ENCODE measurements at regions not wholly inside any gene's neighbourhood (a gene's known extent, or its start where the extent isn't known, plus 50 kb on each side); places are given as distances from the start of the nearest gene placed in this dataset.
A peak's percentile ranks its signal among the peaks of the same experiment; 100 is the strongest.
"Not testable (repeated sequence)": the region's sequence is repeated elsewhere in the genome, so short reads cannot be mapped to it uniquely, and the experiment has no call there.

DNA sequence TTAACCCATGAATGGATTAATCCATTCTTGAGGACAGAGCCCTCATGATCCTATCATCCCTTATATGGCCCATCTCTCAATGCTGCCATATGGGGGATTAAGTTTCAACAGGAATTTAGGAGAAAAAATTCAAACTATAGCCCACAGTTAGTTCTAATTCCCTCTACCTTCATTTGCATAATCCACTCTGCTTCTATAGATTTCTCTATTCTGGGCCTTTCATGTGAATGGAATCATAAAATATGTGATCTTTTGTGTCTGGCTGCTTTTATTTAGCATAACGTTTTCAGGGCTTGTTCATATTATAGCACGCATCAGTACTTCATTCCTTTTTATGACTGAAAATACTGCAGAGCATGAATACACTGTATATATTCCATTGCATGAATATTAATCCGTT lies 55.4 kb downstream of the CTSL start:
- no peaks in the 10 kb centered on the region for H3K9me3 ChIP-seq (ENCODE audit: control insufficient read depth, low read length)
- WGBS, 2 experiments (ENCODE audit: insufficient coverage in 2 of 2): 100% methylated on average over 1 of the region's 3 CpGs; no CpG with 5 or more reads in 1 of the 2 experiments
- H3K4me1 ChIP-seq (ENCODE audit: control insufficient read depth, insufficient read depth, low read length, poor library complexity, severe bottlenecking): no peaks in the 10 kb centered on the region
- H3K27ac ChIP-seq (ENCODE audit: low read depth, low read length, severe bottlenecking): no peak overlapping the region
- H3K4me3 ChIP-seq (ENCODE audit: extremely low read depth, insufficient read depth, low read length, poor library complexity, severe bottlenecking): no peak overlapping the region
- no peaks in the 10 kb centered on the region for H3K36me3 ChIP-seq (ENCODE audit: control insufficient read depth, insufficient read depth, low read length)

- Histone ChIP-seq H3K4me1 (ENCODE audit: control insufficient read depth, insufficient read depth, low read length, poor library complexity, severe bottlenecking) (no peaks in the 10 kb centered on the region), H3K9me3 (ENCODE audit: control insufficient read depth, low read length) (no peaks in the 10 kb centered on the region), H3K27ac (ENCODE audit: low read depth, low read length, severe bottlenecking) (no peak overlapping the region), H3K36me3 (ENCODE audit: control insufficient read depth, insufficient read depth, low read length) (no peaks in the 10 kb centered on the region), H3K4me3 (ENCODE audit: extremely low read depth, insufficient read depth, low read length, poor library complexity, severe bottlenecking) (no peak overlapping the region)
- WGBS, 2 experiments (ENCODE audit: insufficient coverage in 2 of 2): 89 to 100% methylated on average over 2 to 3 of the region's 4 CpGs
Observed at GRCh38 chr9:87783180-87783579, 57.3 kb downstream of the CTSL start.

DNA sequence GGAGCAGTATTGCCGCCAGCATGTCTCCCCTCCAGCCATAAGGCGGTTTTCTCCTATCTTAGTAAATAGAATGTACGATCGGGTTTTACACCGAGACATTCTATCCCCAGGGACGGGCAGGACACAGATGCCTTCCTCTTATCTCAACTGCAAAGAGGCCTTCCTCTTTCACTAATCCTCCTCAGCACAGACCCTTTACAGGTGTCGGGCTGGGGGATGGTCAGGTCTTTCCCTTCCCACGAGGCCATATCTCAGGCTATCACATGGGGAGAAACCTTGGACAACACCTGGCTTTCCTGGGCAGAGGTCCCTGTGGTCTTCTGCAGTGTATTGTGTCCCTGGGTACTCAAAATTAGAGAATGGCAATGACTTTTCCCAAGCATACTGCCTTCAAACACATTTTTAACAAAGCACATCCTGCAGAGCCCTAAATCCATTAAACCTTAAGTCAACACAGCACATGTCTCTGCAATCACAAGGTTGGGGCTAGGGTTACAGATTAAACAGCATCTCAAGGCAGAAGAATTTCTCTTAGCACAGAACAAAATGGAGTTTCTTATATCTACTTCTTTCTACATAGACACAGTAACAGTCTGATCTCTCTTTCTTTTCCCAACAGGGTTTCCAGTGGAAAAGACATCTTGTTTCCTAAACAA lies 59.5 kb downstream of the CTSL start:
- not testable (repeated sequence) for H3K9me3 ChIP-seq (ENCODE audit: control insufficient read depth, low read length); H3K4me3 ChIP-seq (ENCODE audit: extremely low read depth, insufficient read depth, low read length, poor library complexity, severe bottlenecking); H3K4me1 ChIP-seq (ENCODE audit: control insufficient read depth, insufficient read depth, low read length, poor library complexity, severe bottlenecking); H3K36me3 ChIP-seq (ENCODE audit: control insufficient read depth, insufficient read depth, low read length); H3K27ac ChIP-seq (ENCODE audit: low read depth, low read length, severe bottlenecking)
- WGBS, 2 experiments (ENCODE audit: insufficient coverage in 2 of 2): 87 to 93% methylated on average over 4 to 5 of the region's 8 CpGs

- 83 to 100% methylated on average over 1 of the region's 2 CpGs for WGBS, 2 experiments (ENCODE audit: insufficient coverage in 2 of 2)
- no peak overlapping the region for H3K27ac ChIP-seq (ENCODE audit: low read depth, low read length, severe bottlenecking)
- no peaks in the 10 kb centered on the region for H3K9me3 ChIP-seq (ENCODE audit: control insufficient read depth, low read length)
- no peaks in the 10 kb centered on the region for H3K4me1 ChIP-seq (ENCODE audit: control insufficient read depth, insufficient read depth, low read length, poor library complexity, severe bottlenecking)
- no peak overlapping the region for H3K4me3 ChIP-seq (ENCODE audit: extremely low read depth, insufficient read depth, low read length, poor library complexity, severe bottlenecking)
- no peaks in the 10 kb centered on the region for H3K36me3 ChIP-seq (ENCODE audit: control insufficient read depth, insufficient read depth, low read length)
Observed at GRCh38 chr9:87786423-87786822, 60.5 kb downstream of the CTSL start.

DNA sequence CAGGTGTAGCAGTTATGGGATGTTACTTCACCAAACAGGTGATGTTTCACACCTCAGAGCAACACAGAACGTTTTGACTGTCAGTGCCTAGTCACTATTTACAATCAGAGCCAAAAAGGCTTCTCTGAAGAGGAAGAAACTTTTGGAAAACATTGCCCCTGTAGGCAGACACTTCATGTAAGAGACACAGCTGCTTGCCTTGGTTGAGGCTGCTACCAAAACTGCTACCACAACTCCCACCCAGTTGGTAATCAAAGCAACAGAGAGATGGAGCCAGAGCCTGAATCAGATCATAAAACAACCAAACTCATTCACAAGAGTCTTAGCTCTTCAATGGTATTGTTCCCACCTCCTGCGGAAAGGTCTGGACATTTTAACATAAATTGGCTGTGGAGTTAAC lies 61.0 kb downstream of the CTSL start:
- Histone ChIP-seq H3K36me3 (ENCODE audit: control insufficient read depth, insufficient read depth, low read length) (no peaks in the 10 kb centered on the region), H3K9me3 (ENCODE audit: control insufficient read depth, low read length) (no peaks in the 10 kb centered on the region), H3K4me1 (ENCODE audit: control insufficient read depth, insufficient read depth, low read length, poor library complexity, severe bottlenecking) (no peaks in the 10 kb centered on the region)

DNA sequence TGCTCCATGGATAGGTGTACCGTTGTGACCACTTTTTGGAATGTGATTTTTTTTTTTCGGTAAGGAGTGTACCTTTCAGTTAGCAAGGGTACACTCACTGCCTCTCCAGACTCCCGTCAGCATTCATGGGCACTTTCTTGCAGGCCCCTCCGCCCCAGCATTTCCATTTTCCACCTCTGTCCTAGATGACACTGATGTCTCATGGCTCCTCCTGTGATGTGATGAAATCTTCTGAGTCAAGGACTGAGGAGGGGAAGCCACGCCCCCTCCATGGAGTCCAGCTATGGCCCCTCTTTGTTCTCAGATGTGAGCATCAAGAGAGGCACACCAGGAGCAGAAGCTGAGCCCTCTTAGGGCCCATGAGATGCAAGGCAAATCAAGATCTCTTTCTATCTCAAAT lies 61.8 kb downstream of the CTSL start:
- Histone ChIP-seq H3K36me3 (ENCODE audit: control insufficient read depth, insufficient read depth, low read length) (no peaks in the 10 kb centered on the region), H3K9me3 (ENCODE audit: control insufficient read depth, low read length) (no peaks in the 10 kb centered on the region), H3K27ac (ENCODE audit: low read depth, low read length, severe bottlenecking) (no peak overlapping the region), H3K4me3 (ENCODE audit: extremely low read depth, insufficient read depth, low read length, poor library complexity, severe bottlenecking) (no peak overlapping the region), H3K4me1 (ENCODE audit: control insufficient read depth, insufficient read depth, low read length, poor library complexity, severe bottlenecking) (peaks cover 2% of the 10 kb centered on the region)
- WGBS, 2 experiments (ENCODE audit: insufficient coverage in 2 of 2): 87 to 96% methylated on average over 3 to 4 of the region's 5 CpGs

More for the DNA sequence above, 61.0 kb downstream of the CTSL start:
- WGBS, 2 experiments (ENCODE audit: insufficient coverage in 2 of 2): 67 to 69% methylated on average over 1 to 2 of the region's 2 CpGs
- Histone ChIP-seq H3K4me3 (ENCODE audit: extremely low read depth, insufficient read depth, low read length, poor library complexity, severe bottlenecking) (no peak overlapping the region), H3K27ac (ENCODE audit: low read depth, low read length, severe bottlenecking) (no peak overlapping the region)

GRCh38 chr9:87792831-87793288 lies 66.9 kb downstream of the CTSL start:
- Histone ChIP-seq H3K4me1 (ENCODE audit: control insufficient read depth, insufficient read depth, low read length, poor library complexity, severe bottlenecking) (peaks cover 8% of the 10 kb centered on the region), H3K9me3 (ENCODE audit: control insufficient read depth, low read length) (no peaks in the 10 kb centered on the region), H3K36me3 (ENCODE audit: control insufficient read depth, insufficient read depth, low read length) (no peaks in the 10 kb centered on the region), H3K4me3 (ENCODE audit: extremely low read depth, insufficient read depth, low read length, poor library complexity, severe bottlenecking) (no peak overlapping the region), H3K27ac (ENCODE audit: low read depth, low read length, severe bottlenecking) (no peak overlapping the region)
- 84 to 94% methylated on average over 5 to 6 of the region's 6 CpGs for WGBS, 2 experiments (ENCODE audit: insufficient coverage in 2 of 2)

DNA sequence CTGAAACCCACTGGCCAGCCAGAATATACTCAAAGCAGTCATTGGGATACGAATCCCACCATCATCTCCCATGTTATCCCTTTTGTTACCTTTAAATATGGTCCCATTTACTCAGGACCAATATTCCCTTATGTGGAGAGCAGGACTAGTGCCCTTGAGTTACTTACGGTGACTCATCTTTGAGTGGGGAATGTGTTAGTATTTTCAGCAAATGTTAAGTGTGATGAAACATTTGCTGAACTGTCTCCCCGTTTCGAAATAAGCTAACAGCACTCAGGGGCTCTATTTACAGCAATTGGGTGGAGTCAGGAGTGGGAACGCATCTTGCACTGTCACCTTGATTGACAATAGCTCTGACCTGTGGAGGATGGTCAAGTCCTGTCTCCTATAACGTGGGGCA lies 67.4 kb downstream of the CTSL start:
- Histone ChIP-seq H3K4me3 (ENCODE audit: extremely low read depth, insufficient read depth, low read length, poor library complexity, severe bottlenecking) (no peak overlapping the region), H3K36me3 (ENCODE audit: control insufficient read depth, insufficient read depth, low read length) (no peaks in the 10 kb centered on the region), H3K4me1 (ENCODE audit: control insufficient read depth, insufficient read depth, low read length, poor library complexity, severe bottlenecking) (peaks cover 8% of the 10 kb centered on the region), H3K9me3 (ENCODE audit: control insufficient read depth, low read length) (no peaks in the 10 kb centered on the region), H3K27ac (ENCODE audit: low read depth, low read length, severe bottlenecking) (no peak overlapping the region)
- WGBS, 2 experiments (ENCODE audit: insufficient coverage in 2 of 2): 95 to 96% methylated on average over 3 to 4 of the region's 6 CpGs

GRCh38 chr9:87795178-87795577 lies 69.3 kb downstream of the CTSL start:
- no peaks in the 10 kb centered on the region for H3K9me3 ChIP-seq (ENCODE audit: control insufficient read depth, low read length)
- no peak overlapping the region for H3K4me3 ChIP-seq (ENCODE audit: extremely low read depth, insufficient read depth, low read length, poor library complexity, severe bottlenecking)
- H3K27ac ChIP-seq (ENCODE audit: low read depth, low read length, severe bottlenecking): no peak overlapping the region
- no peaks in the 10 kb centered on the region for H3K36me3 ChIP-seq (ENCODE audit: control insufficient read depth, insufficient read depth, low read length)
- WGBS, 2 experiments (ENCODE audit: insufficient coverage in 2 of 2): 72 to 83% methylated on average over 4 of the region's 4 CpGs
- peaks cover 8% of the 10 kb centered on the region for H3K4me1 ChIP-seq (ENCODE audit: control insufficient read depth, insufficient read depth, low read length, poor library complexity, severe bottlenecking)

GRCh38 chr9:87796196-87796595 lies 70.3 kb downstream of the CTSL start:
- H3K36me3 ChIP-seq (ENCODE audit: control insufficient read depth, insufficient read depth, low read length): no peaks in the 10 kb centered on the region
- 70 to 93% methylated on average over 2 of the region's 2 CpGs for WGBS, 2 experiments (ENCODE audit: insufficient coverage in 2 of 2)
- no peaks in the 10 kb centered on the region for H3K9me3 ChIP-seq (ENCODE audit: control insufficient read depth, low read length)
- H3K27ac ChIP-seq (ENCODE audit: low read depth, low read length, severe bottlenecking): peak overlapping the region; percentile 43
- no peak overlapping the region for H3K4me3 ChIP-seq (ENCODE audit: extremely low read depth, insufficient read depth, low read length, poor library complexity, severe bottlenecking)
- H3K4me1 ChIP-seq (ENCODE audit: control insufficient read depth, insufficient read depth, low read length, poor library complexity, severe bottlenecking): peaks cover 11% of the 10 kb centered on the region

- H3K36me3 ChIP-seq (ENCODE audit: control insufficient read depth, insufficient read depth, low read length): no peaks in the 10 kb centered on the region
- H3K9me3 ChIP-seq (ENCODE audit: control insufficient read depth, low read length): no peaks in the 10 kb centered on the region
- WGBS, 2 experiments (ENCODE audit: insufficient coverage in 2 of 2): 100% methylated on average over 1 of the region's 1 CpG; no CpG with 5 or more reads in 1 of the 2 experiments
- H3K27ac ChIP-seq (ENCODE audit: low read depth, low read length, severe bottlenecking): no peak overlapping the region
- H3K4me1 ChIP-seq (ENCODE audit: control insufficient read depth, insufficient read depth, low read length, poor library complexity, severe bottlenecking): peaks cover 8% of the 10 kb centered on the region
- H3K4me3 ChIP-seq (ENCODE audit: extremely low read depth, insufficient read depth, low read length, poor library complexity, severe bottlenecking): no peak overlapping the region
Observed at GRCh38 chr9:87798261-87798833, 72.4 kb downstream of the CTSL start.
